RWPE2 (cell line): ENCODE measurements at regions not wholly inside any gene's neighbourhood (a gene's known extent, or its start where the extent isn't known, plus 50 kb on each side); places are given as distances from the start of the nearest gene placed in this dataset.
A peak's percentile ranks its signal among the peaks of the same experiment; 100 is the strongest.

ENCODE experiments used
- ATAC-seq: fragments of 200-7000 bp; cut with Tn5 transposase; 3 replicates; pipeline ENCODE4 v1.9.1; 2021; ENCODE audit warnings: low read depth
- DNase-seq: peaks from one replicate; pipeline ENCODE4 v3.0.0-alpha.2; 2020; ENCODE audit warnings: low spot score
- H3K27ac ChIP-seq: fragments of 450-650 bp; 2 replicates; pipeline ENCODE4 v1.5.1; 2017; ENCODE audit warnings: mild to moderate bottlenecking; ENCODE audit not compliant: poor library complexity, severe bottlenecking
- H3K27me3 ChIP-seq: fragments of 250-450 bp; sonication (Bioruptor Pico); 2 replicates; pipeline ENCODE4 v1.5.1; 2021; ENCODE audit warnings: mild to moderate bottlenecking, moderate library complexity; ENCODE audit not compliant: insufficient read depth, poor library complexity, severe bottlenecking
- H3K36me3 ChIP-seq: fragments of 250-450 bp; sonication (Bioruptor Pico); 2 replicates; pipeline ENCODE4 v1.5.1; 2020; ENCODE audit warnings: low read depth, mild to moderate bottlenecking, moderate library complexity
- H3K4me1 ChIP-seq: fragments of 250-450 bp; sonication (Bioruptor Pico); 2 replicates; pipeline ENCODE4 v1.5.1; 2021; ENCODE audit warnings: mild to moderate bottlenecking, moderate library complexity; ENCODE audit not compliant: insufficient read depth, poor library complexity, severe bottlenecking
- H3K4me3 ChIP-seq: fragments of 250-450 bp; sonication (Bioruptor Pico); 2 replicates; pipeline ENCODE4 v1.5.1; 2021; ENCODE audit warnings: mild to moderate bottlenecking, moderate library complexity; ENCODE audit not compliant: severe bottlenecking
- H3K9me3 ChIP-seq: fragments of 250-450 bp; sonication (Bioruptor Pico); 2 replicates; pipeline ENCODE4 v1.5.1; 2021; ENCODE audit warnings: mild to moderate bottlenecking, moderate library complexity; ENCODE audit not compliant: severe bottlenecking
- TF ChIP-seq, protein P1 (sequence below): fragments of 450-650 bp; IDR thresholded peaks from one replicate; pipeline ENCODE4 v1.5.1; 2017; ENCODE audit warnings: mild to moderate bottlenecking, moderate library complexity; ENCODE audit not compliant: poor library complexity, severe bottlenecking

DNA sequence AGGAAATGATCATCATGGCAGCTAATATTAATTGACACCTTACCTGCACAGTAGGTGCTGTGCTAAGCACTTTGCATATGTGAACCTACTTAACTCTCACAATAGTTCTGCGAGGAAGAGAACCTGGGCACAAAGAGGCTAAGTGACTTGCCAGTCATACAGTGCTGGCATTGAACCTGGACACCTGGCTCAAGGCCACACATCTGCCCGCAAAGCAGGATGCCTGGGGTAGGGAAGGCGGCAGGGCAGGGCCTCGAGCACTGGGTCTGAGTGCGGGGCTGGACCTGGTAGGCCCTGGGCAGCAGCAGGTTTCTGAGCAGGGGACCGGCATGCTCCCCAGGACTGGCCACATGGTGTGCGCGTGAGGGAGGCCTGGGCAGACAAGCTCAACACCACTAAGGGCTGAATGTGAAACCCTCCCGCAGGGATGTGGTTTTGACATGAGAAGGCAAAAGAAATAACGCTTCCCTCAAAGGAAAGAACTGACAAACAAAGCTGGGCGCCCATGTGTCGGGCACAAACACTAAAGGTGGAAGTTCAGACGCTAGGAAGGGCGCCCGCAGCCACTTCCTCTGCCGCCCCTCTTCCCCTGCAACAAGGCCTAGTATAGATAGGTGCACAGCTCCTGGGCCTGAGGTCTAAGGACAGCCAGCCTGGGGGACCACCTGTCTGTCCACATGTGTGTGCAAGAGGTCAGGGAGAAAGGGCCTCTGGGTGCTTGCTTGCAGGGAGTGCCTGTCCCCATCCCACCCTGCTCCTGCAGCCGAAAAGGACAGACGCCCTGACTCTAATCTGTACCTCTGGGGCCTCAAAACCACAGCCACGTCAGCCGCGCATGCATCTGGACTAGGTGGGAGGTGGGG is 92.5 kb downstream of the ZFP36L2 start:
- Histone ChIP-seq H3K4me1 (peaks cover 25% of the 10 kb centered on the region), H3K4me3 (no peak overlapping the region), H3K9me3 (no peaks in the 10 kb centered on the region), H3K36me3 (no peaks in the 10 kb centered on the region), H3K27ac (peak overlapping the region; percentile 94), H3K27me3 (no peaks in the 10 kb centered on the region)
- DNase-seq: peak; percentile 36
- TF ChIP-seq, protein P1, sequence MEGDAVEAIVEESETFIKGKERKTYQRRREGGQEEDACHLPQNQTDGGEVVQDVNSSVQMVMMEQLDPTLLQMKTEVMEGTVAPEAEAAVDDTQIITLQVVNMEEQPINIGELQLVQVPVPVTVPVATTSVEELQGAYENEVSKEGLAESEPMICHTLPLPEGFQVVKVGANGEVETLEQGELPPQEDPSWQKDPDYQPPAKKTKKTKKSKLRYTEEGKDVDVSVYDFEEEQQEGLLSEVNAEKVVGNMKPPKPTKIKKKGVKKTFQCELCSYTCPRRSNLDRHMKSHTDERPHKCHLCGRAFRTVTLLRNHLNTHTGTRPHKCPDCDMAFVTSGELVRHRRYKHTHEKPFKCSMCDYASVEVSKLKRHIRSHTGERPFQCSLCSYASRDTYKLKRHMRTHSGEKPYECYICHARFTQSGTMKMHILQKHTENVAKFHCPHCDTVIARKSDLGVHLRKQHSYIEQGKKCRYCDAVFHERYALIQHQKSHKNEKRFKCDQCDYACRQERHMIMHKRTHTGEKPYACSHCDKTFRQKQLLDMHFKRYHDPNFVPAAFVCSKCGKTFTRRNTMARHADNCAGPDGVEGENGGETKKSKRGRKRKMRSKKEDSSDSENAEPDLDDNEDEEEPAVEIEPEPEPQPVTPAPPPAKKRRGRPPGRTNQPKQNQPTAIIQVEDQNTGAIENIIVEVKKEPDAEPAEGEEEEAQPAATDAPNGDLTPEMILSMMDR: no peak
- ATAC-seq: no peak

DNA sequence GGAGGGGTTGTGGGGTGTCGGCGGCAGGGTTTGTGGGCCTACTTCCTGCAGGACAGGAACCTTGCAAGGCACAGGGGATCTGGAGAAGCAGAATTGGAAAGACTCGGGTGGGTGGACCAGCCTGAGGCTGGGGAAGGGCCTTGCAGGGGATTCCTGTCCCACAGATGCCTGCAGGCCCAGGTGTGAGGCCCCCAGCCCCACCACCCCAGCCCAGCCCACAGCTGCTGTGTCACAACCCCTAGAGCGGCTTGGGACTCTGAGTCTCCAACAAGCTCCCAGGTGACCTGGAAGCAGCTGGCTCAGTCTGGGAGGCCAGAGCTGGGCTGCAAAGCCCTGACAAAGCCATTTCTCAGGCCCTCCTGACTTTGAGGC is 93.1 kb downstream of the ZFP36L2 start:
- Histone ChIP-seq H3K4me1 (peaks cover 25% of the 10 kb centered on the region), H3K27ac (peak overlapping the region; percentile 94), H3K36me3 (no peaks in the 10 kb centered on the region), H3K27me3 (no peaks in the 10 kb centered on the region), H3K4me3 (no peak overlapping the region), H3K9me3 (no peaks in the 10 kb centered on the region)
- TF ChIP-seq, protein P1: no peak
- DNase-seq (peak; percentile 42), ATAC-seq (no peak)

DNA sequence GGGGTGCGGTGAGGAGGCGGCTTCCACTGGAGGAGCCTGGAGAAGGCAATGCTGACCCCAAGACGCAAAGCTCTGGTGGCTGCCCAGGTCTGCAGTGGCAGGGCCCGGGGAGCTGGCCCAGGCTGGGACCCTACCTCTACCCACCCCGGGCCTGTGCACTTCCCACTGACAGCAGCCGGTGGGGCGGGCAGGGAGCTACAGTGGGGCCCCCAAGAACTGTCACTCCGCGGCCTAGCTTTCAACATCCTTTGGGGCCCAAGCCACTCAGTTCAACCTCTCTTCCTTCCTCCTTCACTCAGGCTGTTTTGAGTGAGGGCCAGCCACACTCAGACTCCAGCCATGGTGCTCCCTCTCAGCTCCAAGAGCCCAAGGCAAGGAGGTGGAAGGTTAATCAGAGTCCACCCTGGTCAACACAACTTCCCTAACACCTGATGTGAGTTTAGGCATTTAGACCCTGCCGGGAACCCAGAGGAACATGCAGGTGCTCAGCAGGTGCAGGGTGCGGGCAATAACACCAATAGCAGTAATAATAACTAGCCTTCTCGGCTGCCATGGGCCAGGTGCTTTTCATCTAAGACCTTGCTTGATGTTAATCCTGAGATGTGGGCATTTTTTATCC is 93.6 kb downstream of the ZFP36L2 start:
- Histone ChIP-seq H3K4me1 (peaks cover 23% of the 10 kb centered on the region), H3K27me3 (no peaks in the 10 kb centered on the region), H3K36me3 (no peaks in the 10 kb centered on the region), H3K27ac (peak overlapping the region; percentile 94), H3K4me3 (no peak overlapping the region), H3K9me3 (no peaks in the 10 kb centered on the region)
- TF ChIP-seq, protein P1: no peak
- peak; percentile 37 for DNase-seq
- ATAC-seq: no peak

DNA sequence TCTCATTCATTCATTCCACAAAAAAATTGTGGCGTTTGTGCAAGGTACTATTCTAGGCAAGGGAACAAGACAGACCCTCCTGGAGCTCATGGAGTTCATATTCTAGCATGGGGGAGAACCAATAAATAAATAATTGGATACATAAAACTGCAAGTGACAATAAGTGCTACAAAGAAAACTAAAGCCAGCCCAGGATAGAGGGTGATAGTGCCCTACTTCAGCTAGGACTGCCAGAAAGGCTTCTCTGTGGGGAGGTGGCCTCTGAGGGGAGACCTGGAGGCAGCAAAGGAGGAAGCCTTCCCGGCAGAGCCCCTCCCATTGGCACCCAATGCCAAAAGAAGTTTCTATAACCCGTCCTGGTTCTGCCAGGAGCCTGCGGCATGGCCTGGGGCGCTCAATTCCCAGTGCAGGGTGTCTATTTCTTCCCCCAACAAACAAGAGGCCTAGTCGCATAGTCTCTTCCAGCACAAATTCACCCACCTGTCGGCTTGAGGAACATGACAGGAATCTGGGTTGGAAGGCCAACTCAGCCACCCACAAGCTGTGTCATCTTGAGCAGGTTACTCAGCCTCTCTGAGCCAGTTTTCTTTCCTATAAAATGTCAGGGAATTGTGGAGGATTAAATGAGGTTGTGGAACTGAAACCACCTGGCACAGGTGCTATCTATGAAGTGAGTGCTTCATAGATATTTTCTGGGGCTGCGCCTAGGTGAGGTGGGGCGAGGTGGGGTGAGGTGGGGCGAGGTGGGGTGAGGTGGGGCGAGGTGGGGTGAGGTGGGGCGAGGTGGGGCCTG is 94.3 kb downstream of the ZFP36L2 start:
- H3K4me3 ChIP-seq: no peak overlapping the region
- TF ChIP-seq, protein P1: peak; percentile 38
- peak overlapping the region; percentile 94 for H3K27ac ChIP-seq
- DNase-seq (peak; percentile 17), ATAC-seq (no peak)
- H3K27me3 ChIP-seq: no peaks in the 10 kb centered on the region
- no peaks in the 10 kb centered on the region for H3K36me3 ChIP-seq
- no peaks in the 10 kb centered on the region for H3K9me3 ChIP-seq
- H3K4me1 ChIP-seq: peaks cover 21% of the 10 kb centered on the region
